H1 (cell line): ENCODE measurements at regions not wholly inside any gene's neighbourhood (a gene's known extent, or its start where the extent isn't known, plus 50 kb on each side); places are given as distances from the start of the nearest gene placed in this dataset.

Experiments used
- POLR2AphosphoS5 ChIP-seq: IDR thresholded peaks from 2 replicates; pipeline ENCODE4 v1.6.1; 2011; ENCODE audit warnings: low read depth, low read length
- SUZ12 ChIP-seq: fragments of 200-600 bp; sonication (generic); IDR thresholded peaks from 2 replicates; pipeline ENCODE4 v1.6.1; 2012; ENCODE audit warnings: mild to moderate bottlenecking, inconsistent platforms, low read length, moderate library complexity, mixed read lengths
- TAF7 ChIP-seq: optimal IDR thresholded peaks from 2 replicates; pipeline ENCODE3; 2011; ENCODE audit warnings: low read depth, mild to moderate bottlenecking, inconsistent platforms, low read length, moderate library complexity, borderline replicate concordance
- TEAD4 ChIP-seq: IDR thresholded peaks from 2 replicates; pipeline ENCODE4 v1.6.1; 2012; ENCODE audit warnings: low read depth, low read length, inconsistent platforms, mixed read lengths
- TF ChIP-seq, protein P1 (sequence below): fragments of 300-600 bp; sonication (generic); IDR thresholded peaks from 2 replicates; pipeline ENCODE4 v1.7.1; 2012; ENCODE audit warnings: low read length, moderate library complexity, mild to moderate bottlenecking, inconsistent platforms; ENCODE audit not compliant: insufficient replicate concordance

GRCh38 chr17:53137869-53138268 lies 684.9 kb upstream of the KIF2B start (continued):
- TF ChIP-seq, protein P1, sequence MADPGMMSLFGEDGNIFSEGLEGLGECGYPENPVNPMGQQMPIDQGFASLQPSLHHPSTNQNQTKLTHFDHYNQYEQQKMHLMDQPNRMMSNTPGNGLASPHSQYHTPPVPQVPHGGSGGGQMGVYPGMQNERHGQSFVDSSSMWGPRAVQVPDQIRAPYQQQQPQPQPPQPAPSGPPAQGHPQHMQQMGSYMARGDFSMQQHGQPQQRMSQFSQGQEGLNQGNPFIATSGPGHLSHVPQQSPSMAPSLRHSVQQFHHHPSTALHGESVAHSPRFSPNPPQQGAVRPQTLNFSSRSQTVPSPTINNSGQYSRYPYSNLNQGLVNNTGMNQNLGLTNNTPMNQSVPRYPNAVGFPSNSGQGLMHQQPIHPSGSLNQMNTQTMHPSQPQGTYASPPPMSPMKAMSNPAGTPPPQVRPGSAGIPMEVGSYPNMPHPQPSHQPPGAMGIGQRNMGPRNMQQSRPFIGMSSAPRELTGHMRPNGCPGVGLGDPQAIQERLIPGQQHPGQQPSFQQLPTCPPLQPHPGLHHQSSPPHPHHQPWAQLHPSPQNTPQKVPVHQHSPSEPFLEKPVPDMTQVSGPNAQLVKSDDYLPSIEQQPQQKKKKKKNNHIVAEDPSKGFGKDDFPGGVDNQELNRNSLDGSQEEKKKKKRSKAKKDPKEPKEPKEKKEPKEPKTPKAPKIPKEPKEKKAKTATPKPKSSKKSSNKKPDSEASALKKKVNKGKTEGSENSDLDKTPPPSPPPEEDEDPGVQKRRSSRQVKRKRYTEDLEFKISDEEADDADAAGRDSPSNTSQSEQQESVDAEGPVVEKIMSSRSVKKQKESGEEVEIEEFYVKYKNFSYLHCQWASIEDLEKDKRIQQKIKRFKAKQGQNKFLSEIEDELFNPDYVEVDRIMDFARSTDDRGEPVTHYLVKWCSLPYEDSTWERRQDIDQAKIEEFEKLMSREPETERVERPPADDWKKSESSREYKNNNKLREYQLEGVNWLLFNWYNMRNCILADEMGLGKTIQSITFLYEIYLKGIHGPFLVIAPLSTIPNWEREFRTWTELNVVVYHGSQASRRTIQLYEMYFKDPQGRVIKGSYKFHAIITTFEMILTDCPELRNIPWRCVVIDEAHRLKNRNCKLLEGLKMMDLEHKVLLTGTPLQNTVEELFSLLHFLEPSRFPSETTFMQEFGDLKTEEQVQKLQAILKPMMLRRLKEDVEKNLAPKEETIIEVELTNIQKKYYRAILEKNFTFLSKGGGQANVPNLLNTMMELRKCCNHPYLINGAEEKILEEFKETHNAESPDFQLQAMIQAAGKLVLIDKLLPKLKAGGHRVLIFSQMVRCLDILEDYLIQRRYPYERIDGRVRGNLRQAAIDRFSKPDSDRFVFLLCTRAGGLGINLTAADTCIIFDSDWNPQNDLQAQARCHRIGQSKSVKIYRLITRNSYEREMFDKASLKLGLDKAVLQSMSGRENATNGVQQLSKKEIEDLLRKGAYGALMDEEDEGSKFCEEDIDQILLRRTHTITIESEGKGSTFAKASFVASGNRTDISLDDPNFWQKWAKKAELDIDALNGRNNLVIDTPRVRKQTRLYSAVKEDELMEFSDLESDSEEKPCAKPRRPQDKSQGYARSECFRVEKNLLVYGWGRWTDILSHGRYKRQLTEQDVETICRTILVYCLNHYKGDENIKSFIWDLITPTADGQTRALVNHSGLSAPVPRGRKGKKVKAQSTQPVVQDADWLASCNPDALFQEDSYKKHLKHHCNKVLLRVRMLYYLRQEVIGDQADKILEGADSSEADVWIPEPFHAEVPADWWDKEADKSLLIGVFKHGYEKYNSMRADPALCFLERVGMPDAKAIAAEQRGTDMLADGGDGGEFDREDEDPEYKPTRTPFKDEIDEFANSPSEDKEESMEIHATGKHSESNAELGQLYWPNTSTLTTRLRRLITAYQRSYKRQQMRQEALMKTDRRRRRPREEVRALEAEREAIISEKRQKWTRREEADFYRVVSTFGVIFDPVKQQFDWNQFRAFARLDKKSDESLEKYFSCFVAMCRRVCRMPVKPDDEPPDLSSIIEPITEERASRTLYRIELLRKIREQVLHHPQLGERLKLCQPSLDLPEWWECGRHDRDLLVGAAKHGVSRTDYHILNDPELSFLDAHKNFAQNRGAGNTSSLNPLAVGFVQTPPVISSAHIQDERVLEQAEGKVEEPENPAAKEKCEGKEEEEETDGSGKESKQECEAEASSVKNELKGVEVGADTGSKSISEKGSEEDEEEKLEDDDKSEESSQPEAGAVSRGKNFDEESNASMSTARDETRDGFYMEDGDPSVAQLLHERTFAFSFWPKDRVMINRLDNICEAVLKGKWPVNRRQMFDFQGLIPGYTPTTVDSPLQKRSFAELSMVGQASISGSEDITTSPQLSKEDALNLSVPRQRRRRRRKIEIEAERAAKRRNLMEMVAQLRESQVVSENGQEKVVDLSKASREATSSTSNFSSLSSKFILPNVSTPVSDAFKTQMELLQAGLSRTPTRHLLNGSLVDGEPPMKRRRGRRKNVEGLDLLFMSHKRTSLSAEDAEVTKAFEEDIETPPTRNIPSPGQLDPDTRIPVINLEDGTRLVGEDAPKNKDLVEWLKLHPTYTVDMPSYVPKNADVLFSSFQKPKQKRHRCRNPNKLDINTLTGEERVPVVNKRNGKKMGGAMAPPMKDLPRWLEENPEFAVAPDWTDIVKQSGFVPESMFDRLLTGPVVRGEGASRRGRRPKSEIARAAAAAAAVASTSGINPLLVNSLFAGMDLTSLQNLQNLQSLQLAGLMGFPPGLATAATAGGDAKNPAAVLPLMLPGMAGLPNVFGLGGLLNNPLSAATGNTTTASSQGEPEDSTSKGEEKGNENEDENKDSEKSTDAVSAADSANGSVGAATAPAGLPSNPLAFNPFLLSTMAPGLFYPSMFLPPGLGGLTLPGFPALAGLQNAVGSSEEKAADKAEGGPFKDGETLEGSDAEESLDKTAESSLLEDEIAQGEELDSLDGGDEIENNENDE, result no peak
- no peak for TF ChIP-seq SUZ12
- no peak for TF ChIP-seq POLR2AphosphoS5
- TF ChIP-seq TEAD4, result no peak
- no peak for TF ChIP-seq TAF7
